Choroid plexus epithelial cell (primary cell): ENCODE measurements at regions not wholly inside any gene's neighbourhood (a gene's known extent, or its start where the extent isn't known, plus 50 kb on each side); places are given as distances from the start of the nearest gene placed in this dataset.

Experiments
- DNase-seq: peaks from one replicate; pipeline ENCODE4 v3.0.0-alpha.2; 2010; ENCODE audit warnings: low read depth
- H3K4me3 ChIP-seq: 2 replicates; pipeline ENCODE4 v1.5.1; 2011; ENCODE audit warnings: low read depth, mild to moderate bottlenecking, control low read depth, low read length, moderate library complexity
- TF ChIP-seq, protein P1 (sequence below): conservative IDR thresholded peaks from 2 replicates; pipeline ENCODE4 v1.5.1; 2011; ENCODE audit warnings: low read depth, mild to moderate bottlenecking, control low read depth, inconsistent platforms, low read length, moderate library complexity

DNA sequence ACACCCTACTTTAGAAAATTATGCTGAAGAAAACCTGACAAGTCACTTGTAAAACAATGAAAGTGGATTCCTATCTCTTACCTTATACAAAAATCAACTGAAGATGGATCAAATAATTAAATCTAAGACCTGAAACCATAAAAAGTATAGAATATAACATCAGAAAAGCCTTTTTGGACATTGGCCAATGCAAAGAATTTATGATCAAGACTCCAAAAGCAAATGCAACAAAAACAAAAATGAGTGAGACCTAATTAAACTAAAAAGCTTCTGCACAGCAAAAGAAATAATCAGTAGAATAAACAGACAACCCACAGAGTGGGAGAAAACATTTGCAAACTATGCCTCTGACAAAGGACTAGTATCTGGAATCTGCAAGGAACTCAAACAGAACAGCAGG lies 303.0 kb upstream of the CDH9 start:
- DNase-seq = no peak
- TF ChIP-seq, protein P1, sequence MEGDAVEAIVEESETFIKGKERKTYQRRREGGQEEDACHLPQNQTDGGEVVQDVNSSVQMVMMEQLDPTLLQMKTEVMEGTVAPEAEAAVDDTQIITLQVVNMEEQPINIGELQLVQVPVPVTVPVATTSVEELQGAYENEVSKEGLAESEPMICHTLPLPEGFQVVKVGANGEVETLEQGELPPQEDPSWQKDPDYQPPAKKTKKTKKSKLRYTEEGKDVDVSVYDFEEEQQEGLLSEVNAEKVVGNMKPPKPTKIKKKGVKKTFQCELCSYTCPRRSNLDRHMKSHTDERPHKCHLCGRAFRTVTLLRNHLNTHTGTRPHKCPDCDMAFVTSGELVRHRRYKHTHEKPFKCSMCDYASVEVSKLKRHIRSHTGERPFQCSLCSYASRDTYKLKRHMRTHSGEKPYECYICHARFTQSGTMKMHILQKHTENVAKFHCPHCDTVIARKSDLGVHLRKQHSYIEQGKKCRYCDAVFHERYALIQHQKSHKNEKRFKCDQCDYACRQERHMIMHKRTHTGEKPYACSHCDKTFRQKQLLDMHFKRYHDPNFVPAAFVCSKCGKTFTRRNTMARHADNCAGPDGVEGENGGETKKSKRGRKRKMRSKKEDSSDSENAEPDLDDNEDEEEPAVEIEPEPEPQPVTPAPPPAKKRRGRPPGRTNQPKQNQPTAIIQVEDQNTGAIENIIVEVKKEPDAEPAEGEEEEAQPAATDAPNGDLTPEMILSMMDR = no peak
- no peak overlapping the region for H3K4me3 ChIP-seq

DNA sequence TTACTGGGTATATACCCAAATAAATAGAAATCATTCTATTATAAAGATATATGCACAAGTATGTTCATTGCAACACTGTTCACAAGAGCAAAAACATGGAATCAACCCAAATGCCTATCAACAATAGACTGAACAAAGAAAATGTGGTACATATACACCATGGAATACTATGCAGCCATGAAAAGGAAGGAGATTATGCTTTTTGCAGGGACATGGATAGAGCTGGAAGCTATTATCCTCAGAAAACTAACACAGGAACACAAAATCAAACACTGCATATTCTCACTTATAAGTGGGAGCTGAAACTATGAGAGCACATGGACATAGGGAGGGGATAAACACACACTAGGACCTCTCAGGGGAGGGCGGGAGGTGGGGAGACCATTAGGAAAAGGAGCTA lies 298.4 kb upstream of the CDH9 start:
- DNase-seq = no peak
- H3K4me3 ChIP-seq = no peak overlapping the region
- TF ChIP-seq, protein P1 = no peak

DNA sequence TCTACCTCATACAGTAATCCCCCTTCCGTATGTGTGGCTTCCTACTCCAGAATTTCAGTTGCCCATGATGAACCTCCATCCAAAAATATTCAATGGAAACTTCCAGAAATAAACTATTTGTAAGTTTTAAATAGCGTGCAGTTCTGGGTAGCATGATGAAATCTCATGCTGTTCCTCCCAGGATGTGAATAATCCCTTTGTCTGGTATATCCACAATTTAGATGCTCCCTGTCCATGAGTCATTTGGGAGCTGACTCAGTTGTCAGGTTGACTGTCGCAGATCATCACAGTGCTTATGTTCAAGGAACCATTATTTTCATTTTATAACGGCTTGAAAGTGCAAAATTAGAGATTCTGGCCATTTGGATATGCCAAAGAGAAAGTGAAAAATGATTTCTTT lies 290.1 kb upstream of the CDH9 start:
- DNase-seq = peak; percentile 64
- H3K4me3 ChIP-seq = no peak overlapping the region
- TF ChIP-seq, protein P1 = no peak

DNA sequence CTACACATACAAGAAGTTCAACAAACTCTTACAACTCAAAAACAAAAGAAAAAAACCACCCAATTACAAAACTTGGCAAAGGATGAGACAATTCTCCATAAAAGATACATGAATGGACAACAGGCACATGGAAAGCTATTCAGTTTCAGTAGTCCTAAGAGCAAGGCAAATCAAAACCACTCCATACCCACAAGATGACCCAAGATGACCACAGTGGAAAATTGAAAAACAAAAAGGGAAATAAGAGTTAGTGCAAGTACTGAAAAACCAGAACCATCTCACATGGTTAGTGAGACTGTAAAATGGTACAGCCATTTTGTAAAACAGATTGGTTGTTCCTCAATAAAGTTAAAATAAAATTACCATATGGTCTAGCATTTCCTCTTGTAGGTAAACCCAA lies 287.1 kb upstream of the CDH9 start:
- peak; percentile 22 for DNase-seq
- no peak overlapping the region for H3K4me3 ChIP-seq
- TF ChIP-seq, protein P1 = no peak

DNA sequence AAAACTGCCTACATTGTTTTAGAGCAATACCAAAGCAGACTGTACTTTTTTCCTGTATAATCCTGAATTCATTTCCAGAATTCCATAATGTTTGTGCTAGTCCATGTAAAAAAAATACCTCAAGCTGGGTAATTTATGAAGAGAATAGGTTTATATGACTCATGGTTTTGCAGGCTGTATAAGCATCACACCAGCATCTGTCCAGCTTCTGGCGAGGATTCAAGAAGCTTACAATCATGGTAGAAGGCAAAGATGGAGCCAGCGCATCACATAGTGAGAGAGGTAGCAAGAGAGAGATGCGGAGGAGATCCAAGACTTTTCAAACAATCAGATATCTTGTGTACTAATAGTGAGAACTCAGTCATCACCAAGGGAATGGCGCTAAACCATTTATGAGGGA lies 280.3 kb upstream of the CDH9 start:
- DNase-seq = no peak
- H3K4me3 ChIP-seq = no peak overlapping the region
- TF ChIP-seq, protein P1 = no peak

DNA sequence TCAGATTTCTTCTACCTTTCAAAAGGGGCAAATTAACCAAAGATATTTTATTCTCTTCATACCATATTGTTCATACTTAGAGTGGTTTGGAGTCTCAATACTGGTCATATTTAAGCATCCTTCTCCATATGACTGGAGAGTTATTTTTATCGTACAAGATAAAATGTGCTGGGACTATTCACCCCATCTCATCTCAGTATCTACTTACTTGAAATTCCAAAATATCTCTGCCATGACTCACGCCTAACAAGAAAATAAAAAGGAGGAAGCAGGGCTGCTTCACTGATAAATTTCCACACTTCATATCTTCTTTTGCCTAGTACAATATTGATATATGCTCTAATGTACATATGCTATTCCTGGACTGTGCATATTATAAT lies 277.9 kb upstream of the CDH9 start:
- TF ChIP-seq, protein P1 = no peak
- H3K4me3 ChIP-seq = no peak overlapping the region
- peak; percentile 83 for DNase-seq

DNA sequence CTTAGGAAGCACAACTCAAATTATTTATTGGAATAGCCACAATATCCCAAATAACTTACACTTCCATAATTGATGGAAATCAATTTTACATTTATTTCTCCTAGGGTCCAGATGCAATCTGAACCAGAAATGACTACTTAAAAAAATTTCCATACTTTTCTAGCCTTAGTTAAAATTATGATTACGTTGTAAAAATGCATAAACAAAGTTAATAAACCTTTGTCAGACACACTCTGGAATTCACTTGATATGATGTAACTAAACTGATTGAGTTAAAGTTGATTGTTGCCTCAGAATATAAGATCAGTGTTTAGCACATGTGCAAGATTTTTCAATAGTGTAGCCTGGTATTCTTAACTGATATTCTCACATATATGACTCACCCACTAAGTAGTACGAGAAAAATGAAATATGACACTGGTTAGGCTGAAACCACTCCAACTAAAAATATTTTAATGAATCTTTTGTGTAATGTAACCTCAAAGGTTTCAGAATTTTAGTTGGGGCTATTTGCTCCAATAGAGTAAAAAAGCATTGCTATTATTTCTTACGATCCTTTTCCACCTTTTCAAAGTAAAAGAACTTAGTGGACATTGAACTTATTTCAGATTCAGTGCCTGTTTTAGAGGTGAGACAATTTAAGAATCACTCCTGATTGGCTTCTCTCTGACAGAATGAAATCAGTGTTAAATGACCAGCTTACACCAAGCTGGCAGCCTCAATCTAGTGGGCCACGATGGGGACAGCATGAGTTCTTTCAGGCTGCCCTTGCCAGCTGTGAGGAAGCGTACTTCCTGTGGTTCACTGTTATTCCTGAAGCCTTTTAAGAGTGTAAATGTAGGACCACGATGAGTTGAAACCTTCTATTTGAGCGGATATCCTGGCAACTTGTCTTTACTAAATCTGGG lies 277.2 kb upstream of the CDH9 start:
- peak overlapping the region; percentile 4 for H3K4me3 ChIP-seq
- TF ChIP-seq, protein P1 = no peak
- DNase-seq = peak; percentile 86
